DND-41 (cell line): ENCODE measurements at regions not wholly inside any gene's neighbourhood (a gene's known extent, or its start where the extent isn't known, plus 50 kb on each side); places are given as distances from the start of the nearest gene placed in this dataset.

Source experiments
- ATAC-seq: fragments of 200-7000 bp; cut with Tn5 transposase; 3 replicates; pipeline ENCODE4 v1.9.1; 2021; ENCODE audit warnings: low read depth; ENCODE audit not compliant: insufficient read depth
- DNase-seq: peaks from one replicate; pipeline ENCODE4 v3.0.0-alpha.2; 2020
- H2AFZ ChIP-seq: 2 replicates; pipeline ENCODE4 v1.6.0; 2012; ENCODE audit warnings: low read depth, low read length
- H3K27ac ChIP-seq: 2 replicates; pipeline ENCODE4 v1.5.1; 2012; ENCODE audit warnings: low read length, inconsistent platforms
- H3K27me3 ChIP-seq: fragments of 200-600 bp; sonication (generic); 2 replicates; pipeline ENCODE4 v1.6.0; 2012; ENCODE audit warnings: low read length, mild to moderate bottlenecking, inconsistent platforms; ENCODE audit not compliant: insufficient read depth, poor library complexity
- H3K36me3 ChIP-seq: 2 replicates; pipeline ENCODE4 v1.5.1; 2012; ENCODE audit warnings: low read length, inconsistent platforms; ENCODE audit not compliant: insufficient read depth
- H3K4me1 ChIP-seq: 2 replicates; pipeline ENCODE4 v1.5.1; 2012; ENCODE audit warnings: mild to moderate bottlenecking, low read length; ENCODE audit not compliant: insufficient read depth
- H3K4me2 ChIP-seq: 2 replicates; pipeline ENCODE4 v1.6.0; 2012; ENCODE audit warnings: mild to moderate bottlenecking, moderate library complexity, low read length, inconsistent platforms; ENCODE audit not compliant: insufficient read depth
- H3K4me3 ChIP-seq, 2 experiments: fragments of 200-600 bp in 1 of 2; shearing (Covaris generic) in 1 of 2; 2 replicates each; pipeline ENCODE4 v1.5.1; 2012 to 2016; ENCODE audit warnings: inconsistent platforms in 2 of 2, low read length in 2 of 2, mild to moderate bottlenecking in 2 of 2, low read depth in 1 of 2, moderate library complexity in 1 of 2
- H3K79me2 ChIP-seq: 2 replicates; pipeline ENCODE4 v1.6.0; 2012; ENCODE audit warnings: low read length, inconsistent platforms; ENCODE audit not compliant: insufficient read depth
- H3K9ac ChIP-seq: 2 replicates; pipeline ENCODE4 v1.6.0; 2012; ENCODE audit warnings: low read depth, mild to moderate bottlenecking, inconsistent platforms, low read length, moderate library complexity
- H3K9me3 ChIP-seq: 2 replicates; pipeline ENCODE4 v1.5.1; 2012; ENCODE audit warnings: low read length, moderate library complexity, mild to moderate bottlenecking, inconsistent platforms; ENCODE audit not compliant: insufficient read depth, severe bottlenecking
- H4K20me1 ChIP-seq: 2 replicates; pipeline ENCODE4 v1.6.0; 2012; ENCODE audit warnings: low read length; ENCODE audit not compliant: insufficient read depth
- CTCF ChIP-seq: IDR thresholded peaks from 2 replicates; pipeline ENCODE4 v1.5.1; 2012; ENCODE audit warnings: borderline replicate concordance, low read length, moderate library complexity, mild to moderate bottlenecking; ENCODE audit not compliant: poor library complexity, severe bottlenecking; ENCODE audit errors: extremely low read depth
- EZH2 ChIP-seq: IDR thresholded peaks from 3 replicates; pipeline ENCODE4 v1.6.1; 2012; ENCODE audit warnings: borderline replicate concordance, low read depth, mild to moderate bottlenecking, moderate library complexity, low read length, inconsistent platforms; ENCODE audit not compliant: severe bottlenecking

DNA sequence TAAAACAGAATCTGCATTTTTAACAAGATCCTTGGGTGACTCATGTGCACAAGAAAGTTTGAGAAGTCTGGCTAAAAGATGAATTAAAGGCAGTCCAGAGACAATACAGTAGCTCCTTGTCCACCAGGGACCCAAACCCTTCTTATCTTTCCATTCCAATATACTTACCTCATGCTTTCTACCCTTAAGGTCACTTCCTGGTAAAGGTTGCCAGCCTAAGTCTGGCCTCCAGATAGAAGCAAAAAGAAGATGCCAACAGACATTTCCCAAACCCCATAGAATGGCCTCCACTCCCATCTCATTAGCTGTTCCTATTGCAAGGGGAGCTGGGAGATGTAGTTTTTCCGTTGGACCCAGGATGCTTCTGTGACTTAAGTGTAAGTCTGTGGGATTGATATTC lies 101.4 kb upstream of the XYLT1 start:
- Histone ChIP-seq H2AFZ (no peak overlapping the region), H3K4me2 (no peak overlapping the region), H3K27me3 (no peaks in the 10 kb centered on the region), H3K4me3 (no peak overlapping the region), H3K27ac (no peak overlapping the region), H3K79me2 (no peaks in the 10 kb centered on the region), H3K9ac (no peak overlapping the region), H3K4me1 (no peaks in the 10 kb centered on the region), H3K9me3 (no peaks in the 10 kb centered on the region), H4K20me1 (no peaks in the 10 kb centered on the region), H3K36me3 (no peaks in the 10 kb centered on the region)
- ATAC-seq, result no peak
- no peak for TF ChIP-seq EZH2
- no peak for TF ChIP-seq CTCF
- DNase-seq, result no peak

GRCh38 chr16:17571499-17572093 lies 100.8 kb upstream of the XYLT1 start:
- H2AFZ ChIP-seq, result no peak overlapping the region
- no peaks in the 10 kb centered on the region for H3K79me2 ChIP-seq
- H3K9me3 ChIP-seq, result no peaks in the 10 kb centered on the region
- H3K4me3 ChIP-seq, result no peak overlapping the region
- H3K9ac ChIP-seq, result no peak overlapping the region
- no peaks in the 10 kb centered on the region for H4K20me1 ChIP-seq
- no peaks in the 10 kb centered on the region for H3K27me3 ChIP-seq
- no peak overlapping the region for H3K4me2 ChIP-seq
- DNase-seq (no peak), ATAC-seq (no peak)
- H3K36me3 ChIP-seq, result no peaks in the 10 kb centered on the region
- H3K27ac ChIP-seq, result no peak overlapping the region
- H3K4me1 ChIP-seq, result no peaks in the 10 kb centered on the region
- TF ChIP-seq CTCF (no peak), EZH2 (no peak)

DNA sequence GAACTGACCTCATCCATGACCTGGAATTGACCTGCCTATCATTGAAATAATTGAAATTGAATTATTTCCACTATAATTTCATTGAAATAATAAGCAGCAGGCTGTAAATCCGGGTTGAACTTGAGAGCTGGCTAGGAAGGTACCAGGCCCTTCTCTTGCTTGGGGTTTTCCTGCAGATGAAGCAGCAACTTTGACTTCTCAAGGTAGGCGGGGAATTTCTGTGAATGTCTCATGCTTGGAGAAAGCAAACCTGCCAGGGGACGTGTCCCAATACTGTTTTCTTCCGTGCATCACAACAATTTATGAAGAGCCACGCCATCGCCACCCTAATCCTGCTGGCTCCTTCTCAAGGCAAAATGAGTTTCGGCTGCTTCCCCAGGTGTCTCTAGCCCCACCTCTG lies 97.5 kb upstream of the XYLT1 start:
- Histone ChIP-seq H3K36me3 (no peaks in the 10 kb centered on the region), H3K9ac (no peak overlapping the region), H3K79me2 (no peaks in the 10 kb centered on the region), H2AFZ (no peak overlapping the region), H3K9me3 (no peaks in the 10 kb centered on the region), H3K4me3 (no peak overlapping the region), H4K20me1 (no peaks in the 10 kb centered on the region), H3K27ac (no peak overlapping the region), H3K27me3 (no peaks in the 10 kb centered on the region), H3K4me2 (no peak overlapping the region), H3K4me1 (no peaks in the 10 kb centered on the region)
- ATAC-seq (no peak), DNase-seq (no peak)
- TF ChIP-seq CTCF (no peak), EZH2 (no peak)

GRCh38 chr16:17567455-17567854 lies 96.7 kb upstream of the XYLT1 start:
- DNase-seq (no peak), ATAC-seq (no peak)
- no peaks in the 10 kb centered on the region for H3K9me3 ChIP-seq
- no peaks in the 10 kb centered on the region for H3K79me2 ChIP-seq
- H3K4me1 ChIP-seq, result no peaks in the 10 kb centered on the region
- H3K9ac ChIP-seq, result no peak overlapping the region
- no peak overlapping the region for H2AFZ ChIP-seq
- TF ChIP-seq EZH2, result no peak
- TF ChIP-seq CTCF, result no peak
- H4K20me1 ChIP-seq, result no peaks in the 10 kb centered on the region
- no peak overlapping the region for H3K4me3 ChIP-seq
- no peak overlapping the region for H3K27ac ChIP-seq
- H3K4me2 ChIP-seq, result no peak overlapping the region
- no peaks in the 10 kb centered on the region for H3K36me3 ChIP-seq
- no peaks in the 10 kb centered on the region for H3K27me3 ChIP-seq
